Vagina (tissue), 2 donors: ENCODE measurements at regions not wholly inside any gene's neighbourhood (a gene's known extent, or its start where the extent isn't known, plus 50 kb on each side); places are given as distances from the start of the nearest gene placed in this dataset.

Experiments
- POLR2A ChIP-seq, 2 donors: fragments of 450-650 bp; IDR thresholded peaks; one replicate each; pipeline ENCODE4 v1.6.1; 2017; ENCODE audit warnings: antibody characterized with exemption in 2 of 2, mild to moderate bottlenecking in 2 of 2, moderate library complexity in 2 of 2
- POLR2AphosphoS5 ChIP-seq, 2 donors: sonication (generic); formaldehyde crosslinking; IDR thresholded peaks; one replicate each; pipeline ENCODE4 v1.9.0; 2017; ENCODE audit warnings: antibody characterized with exemption in 2 of 2, mild to moderate bottlenecking in 2 of 2, low read depth in 1 of 2; ENCODE audit not compliant: insufficient read depth in 1 of 2
- TF ChIP-seq, protein P1 (sequence below), 3 experiments: fragments of 450-650 bp in 2 of 3; fragments of 200-600 bp in 1 of 3; sonication (generic) in 1 of 3; IDR thresholded peaks; one replicate each; pipeline ENCODE4 v1.5.1; 2017 to 2019; ENCODE audit warnings: antibody characterized with exemption in 3 of 3, mild to moderate bottlenecking in 2 of 3, moderate library complexity in 2 of 3

- TF ChIP-seq, protein P1, sequence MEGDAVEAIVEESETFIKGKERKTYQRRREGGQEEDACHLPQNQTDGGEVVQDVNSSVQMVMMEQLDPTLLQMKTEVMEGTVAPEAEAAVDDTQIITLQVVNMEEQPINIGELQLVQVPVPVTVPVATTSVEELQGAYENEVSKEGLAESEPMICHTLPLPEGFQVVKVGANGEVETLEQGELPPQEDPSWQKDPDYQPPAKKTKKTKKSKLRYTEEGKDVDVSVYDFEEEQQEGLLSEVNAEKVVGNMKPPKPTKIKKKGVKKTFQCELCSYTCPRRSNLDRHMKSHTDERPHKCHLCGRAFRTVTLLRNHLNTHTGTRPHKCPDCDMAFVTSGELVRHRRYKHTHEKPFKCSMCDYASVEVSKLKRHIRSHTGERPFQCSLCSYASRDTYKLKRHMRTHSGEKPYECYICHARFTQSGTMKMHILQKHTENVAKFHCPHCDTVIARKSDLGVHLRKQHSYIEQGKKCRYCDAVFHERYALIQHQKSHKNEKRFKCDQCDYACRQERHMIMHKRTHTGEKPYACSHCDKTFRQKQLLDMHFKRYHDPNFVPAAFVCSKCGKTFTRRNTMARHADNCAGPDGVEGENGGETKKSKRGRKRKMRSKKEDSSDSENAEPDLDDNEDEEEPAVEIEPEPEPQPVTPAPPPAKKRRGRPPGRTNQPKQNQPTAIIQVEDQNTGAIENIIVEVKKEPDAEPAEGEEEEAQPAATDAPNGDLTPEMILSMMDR (IDR thresholded peaks at IDR 0.05) = no peak
- no peak for TF ChIP-seq POLR2AphosphoS5 (IDR thresholded peaks at IDR 0.05; ENCODE audit: insufficient read depth in 1 of 2, low read depth in 1 of 2)
- TF ChIP-seq POLR2A (IDR thresholded peaks at IDR 0.05) = no peak
Observed at GRCh38 chr1:54471588-54471987, 65.4 kb upstream of the SSBP3 start.
